Astrocyte of the cerebellum (primary cell): ENCODE measurements at regions not wholly inside any gene's neighbourhood (a gene's known extent, or its start where the extent isn't known, plus 50 kb on each side); places are given as distances from the start of the nearest gene placed in this dataset.

ENCODE experiments used
- DNase-seq: peaks from one replicate; pipeline ENCODE4 v3.0.0-alpha.2; 2011; ENCODE audit warnings: low read depth
- H3K4me3 ChIP-seq: 2 replicates; pipeline ENCODE4 v1.5.1; 2011; ENCODE audit warnings: mild to moderate bottlenecking, low read depth, low read length, moderate library complexity
- CTCF ChIP-seq: IDR thresholded peaks from 2 replicates; pipeline ENCODE4 v1.5.1; 2012; ENCODE audit warnings: low read length, low read depth, moderate library complexity, mild to moderate bottlenecking; ENCODE audit errors: missing control alignments
- in situ Hi-C: cut with HindIII; loops from 2 replicates; pipeline ENCODE4 v1.10.0; 2017; ENCODE audit warnings: low sequenced_read_pairs

GRCh38 chr5:112625246-112625645 lies 112.4 kb upstream of the APC start:
- TF ChIP-seq CTCF: no peak

GRCh38 chr5:112625689-112626438 lies 111.8 kb upstream of the APC start:
- H3K4me3 ChIP-seq: no peak overlapping the region
- no peak for TF ChIP-seq CTCF
- in situ Hi-C loops: no loop called here
- no peak for DNase-seq

More at GRCh38 chr5:112625246-112625645, 112.4 kb upstream of the APC start:
- in situ Hi-C loops: no loop called here
- no peak for DNase-seq
- no peak overlapping the region for H3K4me3 ChIP-seq

- no peak for TF ChIP-seq CTCF
- in situ Hi-C loops: no loop called here
- H3K4me3 ChIP-seq: no peak overlapping the region
These were observed 111.0 kb upstream of the APC start for GRCh38 chr5:112626715-112627114.

GRCh38 chr5:112628214-112628980 lies 109.3 kb upstream of the APC start:
- TF ChIP-seq CTCF: no peak
- DNase-seq: no peak
- no peak overlapping the region for H3K4me3 ChIP-seq
- in situ Hi-C loops: no loop called here

More at GRCh38 chr5:112626715-112627114, 111.0 kb upstream of the APC start:
- DNase-seq: no peak

- no peak for TF ChIP-seq CTCF
- no peak overlapping the region for H3K4me3 ChIP-seq
- in situ Hi-C loops: no loop called here
- no peak for DNase-seq
These were observed 107.3 kb upstream of the APC start for GRCh38 chr5:112630246-112631009.

- in situ Hi-C loops: no loop called here
- no peak for DNase-seq
- no peak for TF ChIP-seq CTCF
- no peak overlapping the region for H3K4me3 ChIP-seq
These were observed 103.5 kb upstream of the APC start for GRCh38 chr5:112634166-112634565.
